KMS-11 (cell line): ENCODE measurements at regions not wholly inside any gene's neighbourhood (a gene's known extent, or its start where the extent isn't known, plus 50 kb on each side); places are given as distances from the start of the nearest gene placed in this dataset.

Experiments
- H2AFZ ChIP-seq: fragments of 200-600 bp; sonication (generic); 2 replicates; pipeline ENCODE4 v1.6.1; 2016; ENCODE audit warnings: antibody characterized with exemption, mixed run types, low read depth
- H3K27ac ChIP-seq: fragments of 200-600 bp; sonication (generic); 2 replicates; pipeline ENCODE4 v1.6.1; 2016; ENCODE audit warnings: mild to moderate bottlenecking, mixed run types
- H3K27me3 ChIP-seq: fragments of 200-600 bp; sonication (generic); 2 replicates; pipeline ENCODE4 v1.6.1; 2017; ENCODE audit warnings: mild to moderate bottlenecking, low read depth, mixed run types, moderate library complexity; ENCODE audit not compliant: insufficient read depth
- H3K36me3 ChIP-seq: fragments of 200-600 bp; sonication (generic); 2 replicates; pipeline ENCODE4 v1.6.1; 2017; ENCODE audit warnings: mild to moderate bottlenecking, mixed run types; ENCODE audit not compliant: insufficient read depth
- H3K4me1 ChIP-seq: fragments of 200-600 bp; sonication (generic); 2 replicates; pipeline ENCODE4 v1.6.1; 2016; ENCODE audit warnings: mild to moderate bottlenecking, low read depth, mixed run types; ENCODE audit not compliant: poor library complexity, severe bottlenecking
- H3K4me2 ChIP-seq: fragments of 200-600 bp; sonication (generic); 2 replicates; pipeline ENCODE4 v1.7.0; 2016; ENCODE audit warnings: mild to moderate bottlenecking, mixed run types
- H3K4me3 ChIP-seq: fragments of 200-600 bp; sonication (generic); IDR thresholded peaks from 2 replicates; pipeline ENCODE4 v1.6.1; 2017; ENCODE audit warnings: low read depth, low read length, mixed read lengths; ENCODE audit not compliant: insufficient read depth
- H3K79me2 ChIP-seq: fragments of 200-600 bp; sonication (generic); 2 replicates; pipeline ENCODE4 v1.6.1; 2016; ENCODE audit warnings: low read depth, mixed run types; ENCODE audit not compliant: insufficient read depth
- H3K9ac ChIP-seq: fragments of 200-600 bp; sonication (generic); 2 replicates; pipeline ENCODE4 v1.6.1; 2016; ENCODE audit warnings: mild to moderate bottlenecking, mixed run types
- H4K20me1 ChIP-seq: fragments of 200-600 bp; sonication (generic); 2 replicates; pipeline ENCODE4 v1.6.1; 2016; ENCODE audit warnings: mild to moderate bottlenecking, mixed run types; ENCODE audit not compliant: insufficient read depth
- TF ChIP-seq, protein P1 (sequence below): fragments of 200-600 bp; sonication (generic); conservative IDR thresholded peaks from 2 replicates; pipeline ENCODE4 v1.6.1; 2017; ENCODE audit warnings: low read depth, mild to moderate bottlenecking, antibody characterized with exemption, low read length, moderate library complexity, mixed read lengths

DNA sequence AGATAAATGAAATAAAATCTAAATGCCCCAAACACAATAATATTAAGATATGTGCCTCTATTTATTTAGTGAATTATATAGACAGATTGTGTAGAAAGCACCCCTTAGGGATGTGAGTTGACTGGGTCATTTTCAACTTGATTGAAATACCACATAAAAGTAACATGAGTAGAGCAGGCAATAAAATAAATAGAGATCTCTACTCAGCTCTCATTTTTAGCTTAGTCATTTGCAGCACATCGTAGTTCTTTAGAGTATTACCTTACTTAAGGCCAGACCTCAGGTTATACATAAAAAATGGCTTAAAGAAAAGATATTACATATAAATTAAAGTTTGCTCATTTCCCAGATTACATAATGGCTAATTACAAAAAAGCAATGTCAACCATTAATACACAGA is 1525.6 kb upstream of the PRR20A start:
- H3K4me2 ChIP-seq, result no peak overlapping the region
- no peak overlapping the region for H3K9ac ChIP-seq
- no peak overlapping the region for H3K4me3 ChIP-seq
- no peaks in the 10 kb centered on the region for H3K4me1 ChIP-seq
- no peak overlapping the region for H2AFZ ChIP-seq
- TF ChIP-seq, protein P1, sequence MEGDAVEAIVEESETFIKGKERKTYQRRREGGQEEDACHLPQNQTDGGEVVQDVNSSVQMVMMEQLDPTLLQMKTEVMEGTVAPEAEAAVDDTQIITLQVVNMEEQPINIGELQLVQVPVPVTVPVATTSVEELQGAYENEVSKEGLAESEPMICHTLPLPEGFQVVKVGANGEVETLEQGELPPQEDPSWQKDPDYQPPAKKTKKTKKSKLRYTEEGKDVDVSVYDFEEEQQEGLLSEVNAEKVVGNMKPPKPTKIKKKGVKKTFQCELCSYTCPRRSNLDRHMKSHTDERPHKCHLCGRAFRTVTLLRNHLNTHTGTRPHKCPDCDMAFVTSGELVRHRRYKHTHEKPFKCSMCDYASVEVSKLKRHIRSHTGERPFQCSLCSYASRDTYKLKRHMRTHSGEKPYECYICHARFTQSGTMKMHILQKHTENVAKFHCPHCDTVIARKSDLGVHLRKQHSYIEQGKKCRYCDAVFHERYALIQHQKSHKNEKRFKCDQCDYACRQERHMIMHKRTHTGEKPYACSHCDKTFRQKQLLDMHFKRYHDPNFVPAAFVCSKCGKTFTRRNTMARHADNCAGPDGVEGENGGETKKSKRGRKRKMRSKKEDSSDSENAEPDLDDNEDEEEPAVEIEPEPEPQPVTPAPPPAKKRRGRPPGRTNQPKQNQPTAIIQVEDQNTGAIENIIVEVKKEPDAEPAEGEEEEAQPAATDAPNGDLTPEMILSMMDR, result no peak
- H4K20me1 ChIP-seq, result no peaks in the 10 kb centered on the region
- no peaks in the 10 kb centered on the region for H3K36me3 ChIP-seq
- no peak overlapping the region for H3K27ac ChIP-seq
- no peaks in the 10 kb centered on the region for H3K79me2 ChIP-seq
- no peaks in the 10 kb centered on the region for H3K27me3 ChIP-seq

DNA sequence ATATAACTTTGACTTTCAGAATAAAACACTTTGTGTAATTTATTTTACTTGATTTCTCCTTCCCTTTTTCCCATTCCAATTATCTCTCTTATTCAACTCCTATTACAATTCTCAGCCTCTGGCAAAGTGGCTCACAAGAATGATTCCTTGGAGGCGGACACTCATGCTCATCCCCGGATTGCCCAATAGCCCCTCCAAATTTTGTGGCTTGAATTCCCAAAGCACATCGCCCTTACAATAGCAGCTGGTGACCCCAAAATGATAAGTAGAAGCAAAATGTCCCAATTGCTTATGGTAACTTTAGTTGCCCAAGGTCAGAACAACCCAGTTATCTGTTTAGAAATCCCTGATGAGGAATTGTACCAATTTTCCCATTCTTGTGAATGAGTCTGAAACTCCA is 1523.5 kb upstream of the PRR20A start:
- H3K79me2 ChIP-seq, result no peaks in the 10 kb centered on the region
- no peaks in the 10 kb centered on the region for H3K36me3 ChIP-seq
- H3K4me2 ChIP-seq, result no peak overlapping the region
- H3K9ac ChIP-seq, result no peak overlapping the region
- no peak overlapping the region for H2AFZ ChIP-seq
- no peaks in the 10 kb centered on the region for H3K4me1 ChIP-seq
- no peaks in the 10 kb centered on the region for H3K27me3 ChIP-seq
- no peak overlapping the region for H3K4me3 ChIP-seq
- H3K27ac ChIP-seq, result no peak overlapping the region
- TF ChIP-seq, protein P1, result no peak
- no peaks in the 10 kb centered on the region for H4K20me1 ChIP-seq

DNA sequence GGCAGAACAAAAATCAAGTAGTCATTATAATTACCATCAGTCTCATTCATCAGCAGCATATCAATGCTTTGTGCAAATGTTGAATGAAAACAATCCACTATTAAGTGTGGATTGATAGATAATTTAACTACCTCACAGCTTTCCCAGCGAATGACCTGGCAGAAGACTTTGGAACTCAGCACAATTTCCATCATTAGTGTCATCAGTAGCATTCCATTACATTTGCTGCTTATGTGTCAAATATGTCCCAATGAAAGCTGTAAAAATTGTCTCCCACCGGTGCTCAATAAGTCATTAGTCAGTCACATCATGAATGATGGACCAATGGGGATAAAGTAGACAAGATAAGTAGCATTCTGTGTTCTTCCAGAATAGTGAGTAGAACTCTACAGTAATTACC is 1513.5 kb upstream of the PRR20A start:
- TF ChIP-seq, protein P1, result no peak
- H3K4me2 ChIP-seq, result no peak overlapping the region
- no peaks in the 10 kb centered on the region for H3K36me3 ChIP-seq
- no peak overlapping the region for H3K4me3 ChIP-seq
- no peaks in the 10 kb centered on the region for H4K20me1 ChIP-seq
- H2AFZ ChIP-seq, result no peak overlapping the region
- H3K27me3 ChIP-seq, result no peaks in the 10 kb centered on the region
- no peaks in the 10 kb centered on the region for H3K79me2 ChIP-seq
- H3K27ac ChIP-seq, result no peak overlapping the region
- no peak overlapping the region for H3K9ac ChIP-seq
- H3K4me1 ChIP-seq, result no peaks in the 10 kb centered on the region

DNA sequence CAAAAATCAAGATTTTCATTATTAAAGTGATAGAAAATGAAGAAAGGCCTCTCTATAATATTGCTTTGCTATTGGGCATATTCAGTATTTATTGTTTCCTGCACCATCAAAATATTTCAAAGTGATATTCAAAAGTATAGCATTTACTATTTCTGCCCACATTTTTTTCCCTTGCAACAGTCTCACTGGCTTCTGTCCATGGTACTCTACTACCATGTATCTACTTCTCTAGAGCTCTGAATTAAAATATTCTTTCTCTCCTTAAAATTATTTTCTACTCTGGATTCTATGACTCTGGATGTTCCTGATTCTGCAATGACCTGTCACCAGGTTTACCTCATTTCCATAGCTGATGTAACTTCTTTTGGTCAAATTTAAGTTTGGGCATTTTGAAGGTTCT is 1508.3 kb upstream of the PRR20A start:
- no peak overlapping the region for H3K4me3 ChIP-seq
- H3K79me2 ChIP-seq, result no peaks in the 10 kb centered on the region
- H3K4me1 ChIP-seq, result no peaks in the 10 kb centered on the region
- H3K4me2 ChIP-seq, result no peak overlapping the region
- no peaks in the 10 kb centered on the region for H4K20me1 ChIP-seq
- no peak overlapping the region for H2AFZ ChIP-seq
- no peaks in the 10 kb centered on the region for H3K27me3 ChIP-seq
- TF ChIP-seq, protein P1, result no peak
- H3K36me3 ChIP-seq, result no peaks in the 10 kb centered on the region
- H3K27ac ChIP-seq, result no peak overlapping the region
- H3K9ac ChIP-seq, result no peak overlapping the region

DNA sequence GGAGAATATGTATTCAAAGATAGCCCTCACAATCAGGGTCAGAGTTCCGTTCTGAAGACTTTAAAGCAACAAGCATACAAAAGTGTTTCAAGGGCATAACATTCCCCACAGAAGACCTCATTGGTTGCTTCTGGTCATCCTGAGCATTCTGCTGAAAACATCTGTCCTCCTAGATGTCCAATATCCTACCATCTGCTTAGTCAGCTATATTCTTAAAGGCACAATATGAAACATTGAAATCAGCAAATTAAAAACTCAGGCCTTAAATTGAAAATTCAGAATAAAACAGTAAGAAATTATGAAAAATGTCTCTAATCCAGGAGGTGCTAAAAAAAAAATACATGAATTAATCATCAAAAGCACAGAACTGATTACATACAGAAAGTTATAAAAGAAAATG is 1491.2 kb upstream of the PRR20A start:
- Histone ChIP-seq H3K4me2 (no peak overlapping the region), H3K9ac (no peak overlapping the region), H3K36me3 (no peaks in the 10 kb centered on the region), H3K27ac (no peak overlapping the region), H3K27me3 (no peaks in the 10 kb centered on the region), H2AFZ (no peak overlapping the region), H3K4me3 (no peak overlapping the region), H3K4me1 (no peaks in the 10 kb centered on the region), H4K20me1 (no peaks in the 10 kb centered on the region), H3K79me2 (no peaks in the 10 kb centered on the region)
- TF ChIP-seq, protein P1, result no peak
